Mesothelial cell of epicardium (in vitro differentiated cells): ENCODE measurements at regions not wholly inside any gene's neighbourhood (a gene's known extent, or its start where the extent isn't known, plus 50 kb on each side); places are given as distances from the start of the nearest gene placed in this dataset.
A peak's percentile ranks its signal among the peaks of the same experiment; 100 is the strongest.

Experiments
- DNase-seq, 2 experiments: peaks; one replicate each; pipeline ENCODE4 v3.0.0; 2021; ENCODE audit warnings: low spot score in 2 of 2; ENCODE audit not compliant: unreplicated experiment in 2 of 2
- H3K27ac Mint-ChIP-seq: 2 replicates; pipeline ENCODE4 v1.8.0; 2021; ENCODE audit warnings: mixed read lengths
- H3K27me3 Mint-ChIP-seq: 2 replicates; pipeline ENCODE4 v1.8.0; 2021; ENCODE audit warnings: low read depth, mixed read lengths
- H3K36me3 Mint-ChIP-seq: 2 replicates; pipeline ENCODE4 v1.8.0; 2021; ENCODE audit warnings: mixed read lengths
- H3K4me1 Mint-ChIP-seq: 2 replicates; pipeline ENCODE4 v1.8.0; 2021; ENCODE audit warnings: mixed read lengths
- H3K4me3 Mint-ChIP-seq: 2 replicates; pipeline ENCODE4 v1.8.0; 2021; ENCODE audit warnings: mild to moderate bottlenecking, moderate library complexity, mixed read lengths
- H3K9me3 Mint-ChIP-seq: 2 replicates; pipeline ENCODE4 v1.8.0; 2021; ENCODE audit warnings: mixed read lengths
- CTCF ChIP-seq: fragments of 200-600 bp; sonication (generic); IDR thresholded peaks from one replicate; pipeline ENCODE4 v1.5.0; 2021; ENCODE audit warnings: antibody characterized with exemption; ENCODE audit not compliant: unreplicated experiment

- peaks cover 60% of the 10 kb centered on the region for H3K4me1 Mint-ChIP-seq
- no peak for TF ChIP-seq CTCF
- no peak for DNase-seq
- H3K36me3 Mint-ChIP-seq = peaks cover 20% of the 10 kb centered on the region
- no peak overlapping the region for H3K27ac Mint-ChIP-seq
- no peak overlapping the region for H3K4me3 Mint-ChIP-seq
- peaks cover 6% of the 10 kb centered on the region for H3K27me3 Mint-ChIP-seq
- peaks cover 23% of the 10 kb centered on the region for H3K9me3 Mint-ChIP-seq
These were observed 112.8 kb upstream of the CDC42EP3 start for GRCh38 chr2:37784071-37784758.

GRCh38 chr2:37784759-37785149 lies 113.3 kb upstream of the CDC42EP3 start:
- peaks cover 25% of the 10 kb centered on the region for H3K36me3 Mint-ChIP-seq
- peaks cover 28% of the 10 kb centered on the region for H3K9me3 Mint-ChIP-seq
- peaks cover 55% of the 10 kb centered on the region for H3K4me1 Mint-ChIP-seq

GRCh38 chr2:37786191-37786698 lies 114.8 kb upstream of the CDC42EP3 start:
- peaks cover 47% of the 10 kb centered on the region for H3K4me1 Mint-ChIP-seq
- H3K36me3 Mint-ChIP-seq = peaks cover 31% of the 10 kb centered on the region
- peaks cover 3% of the 10 kb centered on the region for H3K27me3 Mint-ChIP-seq
- no peak overlapping the region for H3K4me3 Mint-ChIP-seq
- no peak for TF ChIP-seq CTCF
- peaks cover 41% of the 10 kb centered on the region for H3K9me3 Mint-ChIP-seq
- H3K27ac Mint-ChIP-seq = peak overlapping the region; percentile 12
- DNase-seq = no peak

More at GRCh38 chr2:37784759-37785149, 113.3 kb upstream of the CDC42EP3 start:
- TF ChIP-seq CTCF = no peak
- DNase-seq = no peak
- no peak overlapping the region for H3K27ac Mint-ChIP-seq
- H3K27me3 Mint-ChIP-seq = peaks cover 6% of the 10 kb centered on the region
- H3K4me3 Mint-ChIP-seq = no peak overlapping the region

- Mint-ChIP-seq H3K27me3 (peaks cover 2% of the 10 kb centered on the region), H3K27ac (peak overlapping the region; percentile 12), H3K4me1 (peaks cover 49% of the 10 kb centered on the region), H3K36me3 (peaks cover 31% of the 10 kb centered on the region), H3K4me3 (no peak overlapping the region), H3K9me3 (peaks cover 45% of the 10 kb centered on the region)
- no peak for TF ChIP-seq CTCF
- DNase-seq = no peak
These were observed 115.4 kb upstream of the CDC42EP3 start for GRCh38 chr2:37786854-37787253.

- H3K27me3 Mint-ChIP-seq = no peaks in the 10 kb centered on the region
- TF ChIP-seq CTCF = no peak
- peaks cover 56% of the 10 kb centered on the region for H3K4me1 Mint-ChIP-seq
- H3K9me3 Mint-ChIP-seq = peaks cover 48% of the 10 kb centered on the region
- peaks cover 31% of the 10 kb centered on the region for H3K36me3 Mint-ChIP-seq
- no peak overlapping the region for H3K4me3 Mint-ChIP-seq
- no peak for DNase-seq
- H3K27ac Mint-ChIP-seq = no peak overlapping the region
These were observed 117.3 kb upstream of the CDC42EP3 start for GRCh38 chr2:37788602-37789209.
